ENCODE measurements at regions not wholly inside any gene's neighbourhood (a gene's known extent, or its start where the extent isn't known, plus 50 kb on each side); places are given as distances from the start of the nearest gene placed in this dataset.
"Not testable (repeated sequence)": the region's sequence is repeated elsewhere in the genome, so short reads cannot be mapped to it uniquely, and the experiment has no call there.

GRCh38 chr15:49721091-49721490 is 100.2 kb downstream of the DTWD1 start:
- Histone ChIP-seq H3K27me3 (ENCODE audit: control insufficient read depth in 1 of 2, insufficient read depth in 2 of 2, low read length in 2 of 2) (no peaks in the 10 kb centered on the region), H3K4me1 (ENCODE audit: control insufficient read depth in 2 of 2, insufficient read depth in 2 of 2, low read length in 1 of 2) (no peaks in the 10 kb centered on the region), H3K36me3 (ENCODE audit: control insufficient read depth in 2 of 2, insufficient read depth in 2 of 2, low read length in 1 of 2) (no peaks in the 10 kb centered on the region), H3K27ac (ENCODE audit: low read depth in 2 of 2, low read length in 1 of 2) (no peak overlapping the region), H3K4me3 (ENCODE audit: low read depth in 1 of 2, low read length in 2 of 2) (no peak overlapping the region), H3K9me3 (ENCODE audit: control insufficient read depth in 2 of 2, insufficient read depth in 1 of 2, low read depth in 1 of 2, low read length in 1 of 2) (peaks cover 0 to 2% of the 10 kb centered on the region in 2 donors)
- WGBS, 2 donors: 98 to 100% methylated on average over 1 of the region's 1 CpG

GRCh38 chr15:49721621-49722020 is 100.8 kb downstream of the DTWD1 start:
- no peak overlapping the region for H3K4me3 ChIP-seq (ENCODE audit: low read depth in 1 of 2, low read length in 2 of 2)
- H3K27ac ChIP-seq (ENCODE audit: low read depth in 2 of 2, low read length in 1 of 2): no peak overlapping the region
- WGBS, 2 donors: 90 to 91% methylated on average over 1 of the region's 1 CpG
- no peaks in the 10 kb centered on the region for H3K36me3 ChIP-seq (ENCODE audit: control insufficient read depth in 2 of 2, insufficient read depth in 2 of 2, low read length in 1 of 2)
- peaks cover 0 to 2% of the 10 kb centered on the region in 2 donors for H3K9me3 ChIP-seq (ENCODE audit: control insufficient read depth in 2 of 2, insufficient read depth in 1 of 2, low read depth in 1 of 2, low read length in 1 of 2)
- H3K4me1 ChIP-seq (ENCODE audit: control insufficient read depth in 2 of 2, insufficient read depth in 2 of 2, low read length in 1 of 2): no peaks in the 10 kb centered on the region
- H3K27me3 ChIP-seq (ENCODE audit: control insufficient read depth in 1 of 2, insufficient read depth in 2 of 2, low read length in 2 of 2): no peaks in the 10 kb centered on the region

- no peaks in the 10 kb centered on the region for H3K4me1 ChIP-seq (ENCODE audit: control insufficient read depth in 2 of 2, insufficient read depth in 2 of 2, low read length in 1 of 2)
- 81 to 83% methylated on average over 2 of the region's 2 CpGs for WGBS, 2 donors
- no peak overlapping the region for H3K27ac ChIP-seq (ENCODE audit: low read depth in 2 of 2, low read length in 1 of 2)
- H3K9me3 ChIP-seq (ENCODE audit: control insufficient read depth in 2 of 2, insufficient read depth in 1 of 2, low read depth in 1 of 2, low read length in 1 of 2): peaks cover 0 to 2% of the 10 kb centered on the region in 2 donors
- no peaks in the 10 kb centered on the region for H3K27me3 ChIP-seq (ENCODE audit: control insufficient read depth in 1 of 2, insufficient read depth in 2 of 2, low read length in 2 of 2)
- H3K36me3 ChIP-seq (ENCODE audit: control insufficient read depth in 2 of 2, insufficient read depth in 2 of 2, low read length in 1 of 2): no peaks in the 10 kb centered on the region
- no peak overlapping the region for H3K4me3 ChIP-seq (ENCODE audit: low read depth in 1 of 2, low read length in 2 of 2)
Observed at GRCh38 chr15:49723981-49724380, 103.1 kb downstream of the DTWD1 start.

GRCh38 chr15:49731187-49732099 is 110.6 kb downstream of the DTWD1 start:
- Histone ChIP-seq H3K27me3 (ENCODE audit: control insufficient read depth in 1 of 2, insufficient read depth in 2 of 2, low read length in 2 of 2) (no peaks in the 10 kb centered on the region), H3K4me3 (ENCODE audit: low read depth in 1 of 2, low read length in 2 of 2) (no peak overlapping the region), H3K4me1 (ENCODE audit: control insufficient read depth in 2 of 2, insufficient read depth in 2 of 2, low read length in 1 of 2) (no peaks in the 10 kb centered on the region), H3K36me3 (ENCODE audit: control insufficient read depth in 2 of 2, insufficient read depth in 2 of 2, low read length in 1 of 2) (no peaks in the 10 kb centered on the region), H3K9me3 (ENCODE audit: control insufficient read depth in 2 of 2, insufficient read depth in 1 of 2, low read depth in 1 of 2, low read length in 1 of 2) (peaks cover 0 to 2% of the 10 kb centered on the region in 2 donors), H3K27ac (ENCODE audit: low read depth in 2 of 2, low read length in 1 of 2) (no peak overlapping the region)
- 80 to 84% methylated on average over 5 of the region's 5 CpGs for WGBS, 2 donors

- 79 to 85% methylated on average over 10 of the region's 10 CpGs for WGBS, 2 donors
- not testable (repeated sequence) for H3K9me3 ChIP-seq (ENCODE audit: control insufficient read depth in 2 of 2, insufficient read depth in 1 of 2, low read depth in 1 of 2, low read length in 1 of 2); H3K27me3 ChIP-seq (ENCODE audit: control insufficient read depth in 1 of 2, insufficient read depth in 2 of 2, low read length in 2 of 2)
Observed at GRCh38 chr15:49732109-49732508, 111.3 kb downstream of the DTWD1 start.

GRCh38 chr15:49734089-49734488 is 113.2 kb downstream of the DTWD1 start:
- H3K4me1 ChIP-seq (ENCODE audit: control insufficient read depth in 2 of 2, insufficient read depth in 2 of 2, low read length in 1 of 2); H3K36me3 ChIP-seq (ENCODE audit: control insufficient read depth in 2 of 2, insufficient read depth in 2 of 2, low read length in 1 of 2); H3K9me3 ChIP-seq (ENCODE audit: control insufficient read depth in 2 of 2, insufficient read depth in 1 of 2, low read depth in 1 of 2, low read length in 1 of 2); H3K27ac ChIP-seq (ENCODE audit: low read depth in 2 of 2, low read length in 1 of 2); H3K27me3 ChIP-seq (ENCODE audit: control insufficient read depth in 1 of 2, insufficient read depth in 2 of 2, low read length in 2 of 2); H3K4me3 ChIP-seq (ENCODE audit: low read depth in 1 of 2, low read length in 2 of 2): not testable (repeated sequence)
- WGBS, 2 donors: 83 to 90% methylated on average over 1 of the region's 1 CpG

More at GRCh38 chr15:49732109-49732508, 111.3 kb downstream of the DTWD1 start:
- H3K4me3 ChIP-seq (ENCODE audit: low read depth in 1 of 2, low read length in 2 of 2); H3K27ac ChIP-seq (ENCODE audit: low read depth in 2 of 2, low read length in 1 of 2); H3K4me1 ChIP-seq (ENCODE audit: control insufficient read depth in 2 of 2, insufficient read depth in 2 of 2, low read length in 1 of 2); H3K36me3 ChIP-seq (ENCODE audit: control insufficient read depth in 2 of 2, insufficient read depth in 2 of 2, low read length in 1 of 2): not testable (repeated sequence)

GRCh38 chr15:49734831-49735508 is 114.1 kb downstream of the DTWD1 start:
- no peaks in the 10 kb centered on the region for H3K27me3 ChIP-seq (ENCODE audit: control insufficient read depth in 1 of 2, insufficient read depth in 2 of 2, low read length in 2 of 2)
- H3K36me3 ChIP-seq (ENCODE audit: control insufficient read depth in 2 of 2, insufficient read depth in 2 of 2, low read length in 1 of 2): no peaks in the 10 kb centered on the region
- WGBS, 2 donors: 81 to 82% methylated on average over 4 of the region's 4 CpGs

GRCh38 chr15:49737127-49737526 is 116.3 kb downstream of the DTWD1 start:
- Histone ChIP-seq H3K4me3 (ENCODE audit: low read depth in 1 of 2, low read length in 2 of 2) (no peak overlapping the region), H3K9me3 (ENCODE audit: control insufficient read depth in 2 of 2, insufficient read depth in 1 of 2, low read depth in 1 of 2, low read length in 1 of 2) (peaks cover 0 to 2% of the 10 kb centered on the region in 2 donors), H3K36me3 (ENCODE audit: control insufficient read depth in 2 of 2, insufficient read depth in 2 of 2, low read length in 1 of 2) (no peaks in the 10 kb centered on the region), H3K4me1 (ENCODE audit: control insufficient read depth in 2 of 2, insufficient read depth in 2 of 2, low read length in 1 of 2) (no peaks in the 10 kb centered on the region), H3K27ac (ENCODE audit: low read depth in 2 of 2, low read length in 1 of 2) (no peak overlapping the region), H3K27me3 (ENCODE audit: control insufficient read depth in 1 of 2, insufficient read depth in 2 of 2, low read length in 2 of 2) (no peaks in the 10 kb centered on the region)

More at GRCh38 chr15:49734831-49735508, 114.1 kb downstream of the DTWD1 start:
- H3K4me3 ChIP-seq (ENCODE audit: low read depth in 1 of 2, low read length in 2 of 2): no peak overlapping the region
- no peaks in the 10 kb centered on the region for H3K4me1 ChIP-seq (ENCODE audit: control insufficient read depth in 2 of 2, insufficient read depth in 2 of 2, low read length in 1 of 2)
- H3K27ac ChIP-seq (ENCODE audit: low read depth in 2 of 2, low read length in 1 of 2): no peak overlapping the region
- H3K9me3 ChIP-seq (ENCODE audit: control insufficient read depth in 2 of 2, insufficient read depth in 1 of 2, low read depth in 1 of 2, low read length in 1 of 2): peaks cover 0 to 2% of the 10 kb centered on the region in 2 donors

GRCh38 chr15:49741712-49742111 is 120.9 kb downstream of the DTWD1 start:
- Histone ChIP-seq H3K4me3 (ENCODE audit: low read depth in 1 of 2, low read length in 2 of 2) (no peak overlapping the region), H3K27ac (ENCODE audit: low read depth in 2 of 2, low read length in 1 of 2) (no peak overlapping the region), H3K27me3 (ENCODE audit: control insufficient read depth in 1 of 2, insufficient read depth in 2 of 2, low read length in 2 of 2) (no peaks in the 10 kb centered on the region), H3K9me3 (ENCODE audit: control insufficient read depth in 2 of 2, insufficient read depth in 1 of 2, low read depth in 1 of 2, low read length in 1 of 2) (no peaks in the 10 kb centered on the region), H3K4me1 (ENCODE audit: control insufficient read depth in 2 of 2, insufficient read depth in 2 of 2, low read length in 1 of 2) (no peaks in the 10 kb centered on the region), H3K36me3 (ENCODE audit: control insufficient read depth in 2 of 2, insufficient read depth in 2 of 2, low read length in 1 of 2) (no peaks in the 10 kb centered on the region)

Data from esophagus (tissue), 2 donors.